RCC 7860 (cell line): ENCODE measurements at regions not wholly inside any gene's neighbourhood (a gene's known extent, or its start where the extent isn't known, plus 50 kb on each side); places are given as distances from the start of the nearest gene placed in this dataset.

Source experiments
- DNase-seq: peaks from one replicate; pipeline ENCODE4 v3.0.0-alpha.2; 2015; ENCODE audit warnings: low spot score
- FAIRE-seq: peaks from 2 replicates; lab custom pipeline; 2012; peaks lifted over from hg19 to GRCh38; lab: Jason Lieb, UNC

GRCh38 chr2:43040084-43040854 is 186.1 kb downstream of the ZFP36L2 start:
- FAIRE-seq: no peak
- DNase-seq: no peak

- no peak for DNase-seq
- no peak for FAIRE-seq
Measured at GRCh38 chr2:43039376-43040080, 186.9 kb downstream of the ZFP36L2 start.

GRCh38 chr2:43038696-43039094 is 187.7 kb downstream of the ZFP36L2 start:
- DNase-seq: no peak
- FAIRE-seq: no peak

GRCh38 chr2:43038034-43038695 is 188.2 kb downstream of the ZFP36L2 start:
- FAIRE-seq (no peak), DNase-seq (no peak)

- FAIRE-seq (no peak), DNase-seq (no peak)
Measured at GRCh38 chr2:43035922-43036321, 190.5 kb downstream of the ZFP36L2 start.

- FAIRE-seq (no peak), DNase-seq (no peak)
Measured at GRCh38 chr2:43034921-43035320, 191.5 kb downstream of the ZFP36L2 start.

GRCh38 chr2:43034242-43034619 is 192.2 kb downstream of the ZFP36L2 start:
- FAIRE-seq: no peak
- DNase-seq: no peak

- FAIRE-seq (no peak), DNase-seq (no peak)
Measured at GRCh38 chr2:43033466-43034241, 192.8 kb downstream of the ZFP36L2 start.

GRCh38 chr2:43033016-43033270 is 193.5 kb downstream of the ZFP36L2 start:
- FAIRE-seq (no peak), DNase-seq (no peak)

- no peak for DNase-seq
- FAIRE-seq: no peak
Measured at GRCh38 chr2:43032213-43033015, 194.0 kb downstream of the ZFP36L2 start.

GRCh38 chr2:43031471-43032212 is 194.8 kb downstream of the ZFP36L2 start:
- FAIRE-seq (no peak), DNase-seq (no peak)

- no peak for FAIRE-seq
- DNase-seq: no peak
Measured at GRCh38 chr2:43030551-43031307, 195.7 kb downstream of the ZFP36L2 start.

GRCh38 chr2:43029186-43029585 is 197.2 kb downstream of the ZFP36L2 start:
- DNase-seq (no peak), FAIRE-seq (no peak)

GRCh38 chr2:43028188-43028587 is 198.2 kb downstream of the ZFP36L2 start:
- DNase-seq: no peak
- no peak for FAIRE-seq

- FAIRE-seq: no peak
- DNase-seq: no peak
Measured at GRCh38 chr2:43027097-43027873, 199.1 kb downstream of the ZFP36L2 start.

GRCh38 chr2:43026426-43027096 is 199.8 kb downstream of the ZFP36L2 start:
- no peak for DNase-seq
- FAIRE-seq: no peak

- DNase-seq: no peak
- FAIRE-seq: no peak
Measured at GRCh38 chr2:43025709-43026295, 200.6 kb downstream of the ZFP36L2 start.
